ENCODE measurements at regions not wholly inside any gene's neighbourhood (a gene's known extent, or its start where the extent isn't known, plus 50 kb on each side); places are given as distances from the start of the nearest gene placed in this dataset.

- Histone ChIP-seq H3K9me3 (ENCODE audit: insufficient read depth, low read depth, low read length) (no peaks in the 10 kb centered on the region), H3K36me3 (ENCODE audit: insufficient read depth, low read length) (no peaks in the 10 kb centered on the region), H3K4me1 (ENCODE audit: insufficient read depth, low read length) (no peaks in the 10 kb centered on the region), H4K20me1 (ENCODE audit: insufficient read depth, low read length) (no peaks in the 10 kb centered on the region), H3K4me3 (ENCODE audit: insufficient read depth, low read depth, low read length) (no peak overlapping the region), H3K9ac (ENCODE audit: low read length) (no peak overlapping the region), H2AFZ (ENCODE audit: low read depth, low read length) (no peak overlapping the region), H3K27ac (ENCODE audit: low read depth, low read length) (no peak overlapping the region), H3K4me2 (ENCODE audit: low read length) (no peak overlapping the region), H3K27me3 (ENCODE audit: insufficient read depth, low read length) (no peaks in the 10 kb centered on the region), H3K79me2 (ENCODE audit: insufficient read depth, low read length) (no peaks in the 10 kb centered on the region)
- no peak for DNase-seq (ENCODE audit: low read depth)
- no peaks in the 10 kb centered on the region for H3K27me3 Mint-ChIP-seq (ENCODE audit: low read depth, unreplicated experiment)
- no peak overlapping the region for H3K27ac Mint-ChIP-seq (ENCODE audit: unreplicated experiment)
- no peaks in the 10 kb centered on the region for H3K36me3 Mint-ChIP-seq (ENCODE audit: low read depth, unreplicated experiment)
- no peak for FAIRE-seq
- TF ChIP-seq CTCF (IDR thresholded peaks at IDR 0.05; ENCODE audit: insufficient read depth, low read depth, low read length) (no peak), EZH2 (IDR thresholded peaks at IDR 0.05; ENCODE audit: insufficient read depth, low read length) (no peak)
- no peaks in the 10 kb centered on the region for H3K4me1 Mint-ChIP-seq (ENCODE audit: low read depth, unreplicated experiment)
- H3K4me3 Mint-ChIP-seq (ENCODE audit: unreplicated experiment), result no peak overlapping the region
- H3K9me3 Mint-ChIP-seq (ENCODE audit: unreplicated experiment), result peaks cover 8% of the 10 kb centered on the region
These were observed 116.1 kb upstream of the ATF7IP start for GRCh38 chr12:14249368-14249767.

- Mint-ChIP-seq H3K4me3 (ENCODE audit: unreplicated experiment) (no peak overlapping the region), H3K9me3 (ENCODE audit: unreplicated experiment) (peaks cover 7% of the 10 kb centered on the region), H3K27ac (ENCODE audit: unreplicated experiment) (no peak overlapping the region), H3K36me3 (ENCODE audit: low read depth, unreplicated experiment) (no peaks in the 10 kb centered on the region), H3K4me1 (ENCODE audit: low read depth, unreplicated experiment) (peaks cover 21% of the 10 kb centered on the region), H3K27me3 (ENCODE audit: low read depth, unreplicated experiment) (no peaks in the 10 kb centered on the region)
- H3K27ac ChIP-seq (ENCODE audit: low read depth, low read length), result no peak overlapping the region
- no peak overlapping the region for H3K4me2 ChIP-seq (ENCODE audit: low read length)
- no peaks in the 10 kb centered on the region for H3K36me3 ChIP-seq (ENCODE audit: insufficient read depth, low read length)
- DNase-seq (ENCODE audit: low read depth) (no peak), FAIRE-seq (no peak)
- H3K27me3 ChIP-seq (ENCODE audit: insufficient read depth, low read length), result no peaks in the 10 kb centered on the region
- TF ChIP-seq EZH2 (IDR thresholded peaks at IDR 0.05; ENCODE audit: insufficient read depth, low read length) (no peak), CTCF (IDR thresholded peaks at IDR 0.05; ENCODE audit: insufficient read depth, low read depth, low read length) (no peak)
- H3K79me2 ChIP-seq (ENCODE audit: insufficient read depth, low read length), result no peaks in the 10 kb centered on the region
- H3K9me3 ChIP-seq (ENCODE audit: insufficient read depth, low read depth, low read length), result no peaks in the 10 kb centered on the region
- no peak overlapping the region for H2AFZ ChIP-seq (ENCODE audit: low read depth, low read length)
- peaks cover 13% of the 10 kb centered on the region for H3K4me1 ChIP-seq (ENCODE audit: insufficient read depth, low read length)
- no peak overlapping the region for H3K4me3 ChIP-seq (ENCODE audit: insufficient read depth, low read depth, low read length)
- H4K20me1 ChIP-seq (ENCODE audit: insufficient read depth, low read length), result no peaks in the 10 kb centered on the region
- no peak overlapping the region for H3K9ac ChIP-seq (ENCODE audit: low read length)
These were observed 112.8 kb upstream of the ATF7IP start for GRCh38 chr12:14252697-14253096.

GRCh38 chr12:14253496-14253895 is 112.0 kb upstream of the ATF7IP start:
- Mint-ChIP-seq H3K4me3 (ENCODE audit: unreplicated experiment) (no peak overlapping the region), H3K27me3 (ENCODE audit: low read depth, unreplicated experiment) (no peaks in the 10 kb centered on the region), H3K27ac (ENCODE audit: unreplicated experiment) (no peak overlapping the region), H3K9me3 (ENCODE audit: unreplicated experiment) (peaks cover 11% of the 10 kb centered on the region), H3K4me1 (ENCODE audit: low read depth, unreplicated experiment) (peaks cover 28% of the 10 kb centered on the region), H3K36me3 (ENCODE audit: low read depth, unreplicated experiment) (no peaks in the 10 kb centered on the region)
- H4K20me1 ChIP-seq (ENCODE audit: insufficient read depth, low read length), result no peaks in the 10 kb centered on the region
- H3K4me2 ChIP-seq (ENCODE audit: low read length), result no peak overlapping the region
- no peaks in the 10 kb centered on the region for H3K9me3 ChIP-seq (ENCODE audit: insufficient read depth, low read depth, low read length)
- H2AFZ ChIP-seq (ENCODE audit: low read depth, low read length), result no peak overlapping the region
- H3K9ac ChIP-seq (ENCODE audit: low read length), result no peak overlapping the region
- FAIRE-seq, result no peak
- H3K36me3 ChIP-seq (ENCODE audit: insufficient read depth, low read length), result no peaks in the 10 kb centered on the region
- H3K27ac ChIP-seq (ENCODE audit: low read depth, low read length), result no peak overlapping the region
- H3K4me3 ChIP-seq (ENCODE audit: insufficient read depth, low read depth, low read length), result no peak overlapping the region
- no peaks in the 10 kb centered on the region for H3K27me3 ChIP-seq (ENCODE audit: insufficient read depth, low read length)
- DNase-seq (ENCODE audit: low read depth), result no peak
- TF ChIP-seq CTCF (IDR thresholded peaks at IDR 0.05; ENCODE audit: insufficient read depth, low read depth, low read length) (no peak), EZH2 (IDR thresholded peaks at IDR 0.05; ENCODE audit: insufficient read depth, low read length) (no peak)
- H3K4me1 ChIP-seq (ENCODE audit: insufficient read depth, low read length), result peaks cover 20% of the 10 kb centered on the region
- no peaks in the 10 kb centered on the region for H3K79me2 ChIP-seq (ENCODE audit: insufficient read depth, low read length)
